B cell (primary cell): ENCODE measurements at regions not wholly inside any gene's neighbourhood (a gene's known extent, or its start where the extent isn't known, plus 50 kb on each side); places are given as distances from the start of the nearest gene placed in this dataset.

Experiments used
- ATAC-seq: fragments of 200-7000 bp; cut with Tn5 transposase; one replicate; pipeline ENCODE4 v1.10.0; 2021; ENCODE audit warnings: low read depth, mild to moderate bottlenecking, moderate number of reproducible peaks, moderate library complexity
- CTCF ChIA-PET: fragments of 350-600 bp; sonication (Branson Sonifier 250); formaldehyde crosslinking; loops from one replicate; lab custom pipeline; 2021; ENCODE audit warnings: antibody characterized with exemption, inconsistent platforms; lab: Charles Lee
- POLR2A ChIA-PET: fragments of 350-600 bp; sonication (Branson Sonifier 250); formaldehyde crosslinking; loops from one replicate; lab custom pipeline; 2021; ENCODE audit warnings: antibody characterized with exemption; lab: Charles Lee
- DNase-seq: peaks from one replicate; pipeline ENCODE4 v3.0.0; 2013
- H2AFZ ChIP-seq: 2 replicates; pipeline ENCODE4 v1.6.1; 2012; ENCODE audit warnings: mild to moderate bottlenecking, low read depth, low read length; ENCODE audit not compliant: insufficient read depth, poor library complexity, severe bottlenecking
- H3K27ac ChIP-seq, 2 donors: 1 replicate in 1 of 2; 2 replicates in 1 of 2; pipeline ENCODE4 v1.5.1; 2012 to 2013; ENCODE audit warnings: low read length in 2 of 2, mild to moderate bottlenecking in 2 of 2, moderate library complexity in 1 of 2
- H3K27me3 ChIP-seq, 4 experiments: fragments of 200-600 bp in 1 of 4; sonication (generic) in 1 of 4; replicated peaks in 1 of 4; 1 replicate in 2 of 4; 2 replicates in 2 of 4; pipeline versions ENCODE4 v1.6.1 to v1.7.0; 2013 to 2016; ENCODE audit warnings: low read length in 3 of 4, mild to moderate bottlenecking in 2 of 4, mixed read lengths in 1 of 4, moderate library complexity in 1 of 4; ENCODE audit not compliant: insufficient read depth in 4 of 4, control insufficient read depth in 3 of 4; ENCODE audit errors: control extremely low read depth in 1 of 4
- H3K36me3 ChIP-seq, 2 experiments: replicated peaks in 1 of 2; 1 replicate in 1 of 2; 2 replicates in 1 of 2; pipeline versions ENCODE4 v1.6.1 to v1.7.1; 2013; ENCODE audit warnings: low read length in 1 of 2; ENCODE audit not compliant: insufficient read depth in 2 of 2, control insufficient read depth in 1 of 2; ENCODE audit errors: control extremely low read depth in 1 of 2, extremely low read depth in 1 of 2
- H3K4me1 ChIP-seq, 2 donors: fragments of 200-600 bp in 1 of 2; sonication (generic) in 1 of 2; 1 replicate in 1 of 2; 2 replicates in 1 of 2; pipeline versions ENCODE4 v1.5.1 to v1.6.1; 2013 to 2017; ENCODE audit warnings: low read length in 2 of 2; ENCODE audit not compliant: control insufficient read depth in 2 of 2, insufficient read depth in 2 of 2
- H3K4me2 ChIP-seq: replicated peaks from 2 replicates; pipeline ENCODE3; 2012; ENCODE audit warnings: mild to moderate bottlenecking, low read depth, low read length; ENCODE audit not compliant: poor library complexity, severe bottlenecking
- H3K4me3 ChIP-seq, 5 experiments: fragments of 200-600 bp in 1 of 5; sonication (generic) in 1 of 5; 1 replicate in 3 of 5; 2 replicates in 2 of 5; pipeline versions ENCODE4 v1.5.1 to v1.7.0; 2011 to 2016; ENCODE audit warnings: low read length in 4 of 5, mild to moderate bottlenecking in 4 of 5, low read depth in 2 of 5, control low read depth in 1 of 5, moderate library complexity in 1 of 5; ENCODE audit not compliant: insufficient read depth in 1 of 5; ENCODE audit errors: control extremely low read depth in 1 of 5, extremely low read depth in 1 of 5
- H3K79me2 ChIP-seq: fragments of 200-600 bp; sonication (generic); one replicate; pipeline ENCODE4 v1.6.0; 2016; ENCODE audit warnings: low read length; ENCODE audit not compliant: control insufficient read depth, insufficient read depth
- H3K9ac ChIP-seq: fragments of 200-600 bp; sonication (generic); 2 replicates; pipeline ENCODE4 v1.6.1; 2017; ENCODE audit warnings: mild to moderate bottlenecking, low read length, moderate library complexity
- H3K9me3 ChIP-seq, 3 donors: one replicate each; pipeline versions ENCODE4 v1.6.1 to v1.7.1; 2013; ENCODE audit warnings: low read length in 2 of 3; ENCODE audit not compliant: control insufficient read depth in 2 of 3, insufficient read depth in 1 of 3; ENCODE audit errors: control extremely low read depth in 1 of 3
- H4K20me1 ChIP-seq: 2 replicates; pipeline ENCODE4 v1.6.0; 2012; ENCODE audit warnings: mild to moderate bottlenecking, low read length; ENCODE audit not compliant: insufficient read depth, control insufficient read depth, poor library complexity, severe bottlenecking
- H3K27ac Mint-ChIP-seq: one replicate; pipeline ENCODE4 v1.8.0; 2021; ENCODE audit warnings: mixed read lengths
- H3K27me3 Mint-ChIP-seq: one replicate; pipeline ENCODE4 v1.8.0; 2021; ENCODE audit warnings: mixed read lengths
- H3K4me1 Mint-ChIP-seq: one replicate; pipeline ENCODE4 v1.8.0; 2021; ENCODE audit warnings: mixed read lengths
- H3K4me3 Mint-ChIP-seq: one replicate; pipeline ENCODE4 v1.8.0; 2021; ENCODE audit warnings: mixed read lengths
- H3K9me3 Mint-ChIP-seq: one replicate; pipeline ENCODE4 v1.8.0; 2022; ENCODE audit warnings: mixed read lengths; ENCODE audit not compliant: insufficient read depth
- CTCF ChIP-seq: fragments of 200-600 bp; IDR thresholded peaks from one replicate; pipeline ENCODE4 v1.8.0; 2022; ENCODE audit warnings: antibody characterized with exemption, mild to moderate bottlenecking
- EZH2 ChIP-seq: IDR thresholded peaks from 2 replicates; pipeline ENCODE4 v1.6.1; 2012; ENCODE audit warnings: borderline replicate concordance, low read depth, mild to moderate bottlenecking, moderate library complexity, low read length; ENCODE audit not compliant: insufficient read depth, poor library complexity, severe bottlenecking
- WGBS: methylation state at CpG from one replicate; pipeline ENCODE4 v1.1.5; 2013; ENCODE audit warnings: missing lambda C conversion rate; ENCODE audit not compliant: insufficient coverage; 5-methylcytosine and 5-hydroxymethylcytosine counted together
- intact Hi-C: fragments of 100-400 bp; cut with micrococcal nuclease; formaldehyde crosslinking; loops from one replicate; pipeline ENCODE4 v1.10.0; 2022

- WGBS = 100% methylated on average over 1 of the region's 4 CpGs
- no peak overlapping the region for H3K27ac Mint-ChIP-seq
- no peak for ATAC-seq
- no peak overlapping the region for H3K4me3 Mint-ChIP-seq
- POLR2A ChIA-PET = no interaction called here
- TF ChIP-seq CTCF (no peak), EZH2 (no peak)
- no peak for DNase-seq
- Histone ChIP-seq H3K79me2 (no peaks in the 10 kb centered on the region), H3K4me1 (no peaks in the 10 kb centered on the region), H3K36me3 (no peaks in the 10 kb centered on the region), H3K4me3 (no peak overlapping the region), H3K4me2 (no peak overlapping the region), H3K27ac (no peak overlapping the region), H2AFZ (no peak overlapping the region), H3K27me3 (no peaks in the 10 kb centered on the region), H4K20me1 (no peaks in the 10 kb centered on the region), H3K9me3 (peaks cover 0 to 3% (median 0%) of the 10 kb centered on the region in 3 donors), H3K9ac (no peak overlapping the region)
- H3K27me3 Mint-ChIP-seq = no peaks in the 10 kb centered on the region
- intact Hi-C loops = no loop called here
- peaks cover 3% of the 10 kb centered on the region for H3K9me3 Mint-ChIP-seq
- H3K4me1 Mint-ChIP-seq = no peaks in the 10 kb centered on the region
- CTCF ChIA-PET = no interaction called here
Measured at GRCh38 chr3:28745436-28745835, 396.8 kb upstream of the AZI2 start.

DNA sequence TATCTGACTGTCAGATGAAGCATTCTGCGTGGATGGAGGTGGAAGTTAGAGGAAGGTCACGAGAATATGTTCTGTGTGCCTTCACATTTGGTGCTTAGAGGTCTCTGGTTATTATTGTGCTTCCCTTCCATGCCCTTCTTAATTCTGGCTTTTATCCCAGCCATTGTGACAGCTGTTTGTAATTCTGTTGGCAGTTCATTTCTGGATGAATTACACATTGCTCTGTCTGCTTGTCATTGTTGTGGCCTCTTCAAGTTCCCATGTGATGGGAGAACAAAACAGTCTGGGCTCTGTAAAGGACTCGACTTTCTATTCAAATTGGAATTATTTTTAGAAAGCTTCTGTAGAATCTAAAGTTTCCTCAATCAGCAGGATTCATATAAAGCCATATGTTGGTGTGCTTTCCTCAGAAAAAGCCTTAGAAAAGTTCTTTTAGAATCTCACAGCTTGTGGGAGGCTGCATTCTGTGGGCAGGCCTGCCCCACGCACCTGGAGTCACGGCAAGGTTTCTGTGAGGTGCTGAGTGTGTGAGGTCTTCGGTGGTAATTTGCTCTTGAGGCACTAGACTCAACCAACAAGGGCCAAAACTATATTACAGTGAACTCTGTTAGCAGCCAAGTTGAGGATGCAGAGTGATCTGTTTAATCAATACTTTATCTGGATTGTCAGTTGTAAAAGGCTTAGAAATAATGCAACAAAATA is 397.4 kb upstream of the AZI2 start:
- WGBS = 88% methylated on average over 2 of the region's 6 CpGs
- intact Hi-C loops = no loop called here
- Histone ChIP-seq H3K4me1 (no peaks in the 10 kb centered on the region), H2AFZ (no peak overlapping the region), H3K4me2 (no peak overlapping the region), H4K20me1 (no peaks in the 10 kb centered on the region), H3K36me3 (no peaks in the 10 kb centered on the region), H3K27ac (no peak overlapping the region), H3K9ac (no peak overlapping the region), H3K79me2 (no peaks in the 10 kb centered on the region), H3K27me3 (no peaks in the 10 kb centered on the region), H3K9me3 (peaks cover 0 to 3% (median 0%) of the 10 kb centered on the region in 3 donors), H3K4me3 (no peak overlapping the region)
- Mint-ChIP-seq H3K9me3 (peaks cover 6% of the 10 kb centered on the region), H3K4me3 (no peak overlapping the region), H3K27ac (no peak overlapping the region), H3K4me1 (no peaks in the 10 kb centered on the region), H3K27me3 (no peaks in the 10 kb centered on the region)
- no peak for ATAC-seq
- TF ChIP-seq EZH2 (no peak), CTCF (no peak)
- no peak for DNase-seq
- POLR2A ChIA-PET = no interaction called here
- CTCF ChIA-PET = no interaction called here
